LHCN-M2 (cell line): ENCODE measurements at regions not wholly inside any gene's neighbourhood (a gene's known extent, or its start where the extent isn't known, plus 50 kb on each side); places are given as distances from the start of the nearest gene placed in this dataset.

Source experiments
- DNase-seq: peaks from one replicate; pipeline ENCODE4 v3.0.0-alpha.2; 2012; ENCODE audit warnings: low read depth

GRCh38 chr11:28625532-28625931 lies 517.3 kb downstream of the METTL15 start:
- no peak for DNase-seq

- DNase-seq: no peak
Measured at GRCh38 chr11:28621753-28622152, 513.6 kb downstream of the METTL15 start.

DNA sequence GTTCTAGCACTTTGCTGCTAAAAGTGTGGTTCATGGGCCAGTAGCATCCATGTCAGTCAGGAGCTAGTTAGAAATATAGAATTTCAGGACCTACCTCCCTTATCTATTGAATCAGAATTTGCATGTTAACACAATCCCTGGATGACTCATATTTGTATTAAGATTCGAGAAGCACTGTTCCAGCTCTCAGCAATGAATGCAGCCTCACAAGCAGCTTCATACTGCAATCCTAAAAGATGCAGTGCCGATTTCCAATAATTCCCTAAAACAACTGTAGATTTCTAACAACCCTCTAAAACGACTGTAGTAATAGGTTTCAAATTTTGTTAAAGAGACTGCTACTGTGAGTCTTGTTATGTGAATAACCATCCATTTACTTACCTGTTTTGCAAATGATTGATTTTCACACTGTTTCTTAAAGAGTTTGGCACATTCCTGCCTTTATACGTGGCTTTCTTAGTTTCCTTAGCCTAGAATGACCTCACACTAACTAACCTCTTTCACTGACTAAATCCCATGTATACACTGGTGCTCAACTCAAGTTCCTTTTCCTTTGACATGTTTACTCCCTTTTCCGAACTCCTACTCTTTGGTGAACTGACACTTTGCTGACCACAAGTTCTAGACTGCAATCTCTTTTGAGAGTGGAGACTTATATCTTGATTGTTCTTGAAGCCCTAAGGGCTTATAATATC lies 511.8 kb downstream of the METTL15 start:
- DNase-seq: peak; percentile 26

DNA sequence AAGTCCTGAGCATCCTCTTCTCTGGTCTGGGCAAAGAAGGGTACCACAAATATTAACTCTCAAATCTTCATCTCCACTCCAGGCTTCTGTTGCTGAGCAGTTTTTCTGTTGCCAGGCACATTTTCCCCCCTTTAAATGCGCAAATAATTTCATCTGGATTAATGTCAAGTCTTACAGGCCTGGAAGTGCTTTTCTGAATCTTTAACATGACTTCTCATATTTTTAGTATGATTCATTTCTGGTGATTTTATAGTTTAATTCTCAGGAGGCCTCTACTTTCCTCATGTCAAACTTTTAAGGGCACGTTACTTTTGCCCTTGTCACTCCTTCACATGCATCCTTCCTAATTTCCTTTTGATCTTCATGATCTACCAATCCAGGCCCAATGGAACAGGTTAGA lies 510.2 kb downstream of the METTL15 start:
- DNase-seq: peak; percentile 21

DNA sequence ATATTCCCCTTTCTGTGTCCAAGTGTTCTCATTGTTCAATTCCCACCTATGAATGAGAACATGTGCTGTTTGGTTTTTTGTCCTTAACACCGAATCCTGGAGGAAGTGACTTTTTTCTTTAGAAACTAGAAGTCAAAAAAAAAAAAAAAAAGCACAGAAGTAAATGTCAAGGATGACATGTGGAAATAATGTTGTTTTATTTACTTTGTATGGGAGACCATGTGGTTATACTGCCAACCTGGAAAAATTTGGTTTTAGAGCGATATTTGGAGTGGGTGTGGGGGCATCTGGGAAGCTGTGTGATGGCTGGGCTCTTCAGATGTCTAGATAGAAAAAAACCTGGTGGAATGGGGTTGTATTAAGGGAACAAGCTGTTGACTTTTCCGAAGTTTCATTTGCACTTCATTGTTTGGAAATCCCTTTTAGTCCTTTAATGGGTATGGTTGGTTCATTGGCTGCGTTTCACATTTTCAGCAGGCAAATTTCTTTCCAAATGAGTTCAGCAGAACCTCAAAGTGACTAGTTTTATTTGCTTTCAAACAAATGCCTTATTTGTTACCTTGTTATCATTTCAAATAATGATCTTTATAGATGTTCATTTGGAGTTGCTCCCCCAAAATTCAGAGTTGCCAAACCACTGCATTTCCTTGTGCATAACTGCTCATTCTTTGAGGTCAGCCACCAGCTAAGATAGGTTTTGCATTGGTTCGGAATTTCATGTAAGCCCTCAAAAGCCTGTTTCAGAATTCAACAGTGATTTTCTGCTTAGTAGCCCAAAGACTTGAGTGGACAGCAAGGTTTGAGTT lies 508.2 kb downstream of the METTL15 start:
- no peak for DNase-seq

DNA sequence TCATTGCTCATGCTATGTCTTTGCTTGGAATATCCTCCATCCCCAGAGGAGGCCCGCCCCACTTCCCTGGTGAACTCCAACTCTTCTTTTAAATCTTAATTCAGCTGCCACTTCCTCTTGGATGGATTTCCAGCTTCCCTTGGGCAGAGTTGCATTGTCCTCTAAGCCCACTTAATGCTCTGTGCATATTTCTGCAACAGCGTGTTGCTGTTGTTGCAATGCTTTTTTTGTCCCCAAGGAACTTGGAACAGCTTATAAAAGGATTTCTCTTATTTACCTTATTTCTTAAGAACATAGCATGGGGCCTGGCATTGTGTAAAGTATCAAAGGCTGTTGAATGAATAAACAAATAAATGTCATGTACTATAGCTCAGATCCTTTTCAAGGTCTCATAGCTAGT lies 507.4 kb downstream of the METTL15 start:
- DNase-seq: peak; percentile 68

GRCh38 chr11:28606930-28607329 lies 498.7 kb downstream of the METTL15 start:
- no peak for DNase-seq

GRCh38 chr11:28599656-28600055 lies 491.5 kb downstream of the METTL15 start:
- DNase-seq: no peak

- DNase-seq: no peak
Measured at GRCh38 chr11:28598531-28598930, 490.3 kb downstream of the METTL15 start.

DNA sequence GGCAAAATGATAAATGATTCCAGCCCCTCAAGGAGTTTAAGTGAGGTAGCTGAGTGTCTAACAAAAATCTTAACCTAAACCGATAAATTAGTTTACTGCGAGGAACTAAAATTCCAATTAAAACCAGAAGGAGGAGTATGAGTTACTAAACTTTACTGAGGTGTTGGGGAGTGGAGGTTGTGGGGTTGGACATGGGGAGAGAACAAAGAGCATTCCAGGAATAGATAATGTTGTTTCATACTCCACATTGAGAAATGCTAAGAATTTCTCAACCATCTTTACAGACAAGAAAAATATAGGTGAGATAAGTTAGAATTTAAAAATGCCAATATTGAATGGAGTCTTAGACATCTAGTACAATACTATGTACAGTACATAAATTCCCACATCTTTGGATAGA lies 488.6 kb downstream of the METTL15 start:
- DNase-seq: no peak

GRCh38 chr11:28592141-28592540 lies 484.0 kb downstream of the METTL15 start:
- no peak for DNase-seq

DNA sequence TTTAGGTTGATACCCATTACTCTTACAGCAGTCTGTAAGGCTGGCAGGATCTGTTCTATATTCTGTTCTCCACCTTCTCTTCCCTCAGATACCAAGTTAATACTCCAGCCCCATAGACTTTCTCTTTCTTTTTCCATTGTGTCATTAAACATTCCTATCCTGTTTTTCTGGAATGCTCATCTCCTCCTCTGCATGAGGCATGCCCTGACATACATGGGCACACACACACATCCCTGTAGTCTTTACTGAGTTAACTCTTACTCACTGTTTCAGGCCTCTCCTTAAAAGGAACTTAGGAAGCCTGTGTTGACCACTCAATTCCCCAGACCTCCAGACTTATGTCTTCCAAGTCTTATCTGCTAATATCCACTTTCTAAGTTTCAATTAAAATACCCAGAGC lies 476.8 kb downstream of the METTL15 start:
- DNase-seq: peak; percentile 31

DNA sequence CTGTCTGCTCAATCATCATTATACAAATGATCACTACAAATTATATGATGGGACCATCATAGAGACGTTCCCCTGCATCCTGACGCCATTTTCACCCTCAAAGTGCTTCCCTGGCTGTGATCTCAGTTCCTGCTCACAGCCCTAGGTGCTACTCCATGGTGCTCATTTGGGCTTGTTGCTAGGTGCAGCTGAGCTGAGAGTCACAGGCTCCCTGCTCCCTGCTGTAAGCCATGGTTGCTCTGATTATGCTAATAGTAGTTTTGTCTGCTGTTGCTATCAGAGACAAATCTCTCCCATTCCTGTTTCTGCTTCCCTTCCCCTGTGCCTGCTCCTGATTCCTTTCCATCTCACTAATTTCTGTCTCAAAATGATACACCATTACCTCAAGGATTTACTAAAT lies 474.3 kb downstream of the METTL15 start:
- DNase-seq: no peak

- DNase-seq: peak; percentile 91
Measured at GRCh38 chr11:28581286-28582242, 473.4 kb downstream of the METTL15 start.

GRCh38 chr11:28571371-28571770 lies 463.2 kb downstream of the METTL15 start:
- no peak for DNase-seq

- DNase-seq: no peak
Measured at GRCh38 chr11:28569106-28569505, 460.9 kb downstream of the METTL15 start.

- peak; percentile 92 for DNase-seq
Measured at GRCh38 chr11:28566339-28567089, 458.3 kb downstream of the METTL15 start.

DNA sequence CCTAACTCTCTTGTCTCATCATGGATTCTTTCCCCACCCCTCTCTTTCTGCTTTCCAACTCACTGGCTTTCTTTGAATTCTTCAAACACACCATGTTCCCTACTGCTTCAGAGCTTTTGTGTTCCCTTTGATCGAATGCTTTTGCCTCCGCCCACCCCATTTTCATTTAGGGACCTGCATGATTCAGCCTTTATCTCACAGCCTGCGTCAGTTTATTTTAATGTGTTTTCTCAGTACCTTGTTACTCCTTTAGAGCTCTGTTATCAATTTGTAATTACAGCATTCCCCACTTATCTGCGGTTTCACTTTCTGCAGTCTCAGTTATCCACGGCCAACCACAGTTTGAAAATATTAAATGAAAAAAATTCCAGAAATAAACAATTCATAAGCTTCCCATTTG lies 451.3 kb downstream of the METTL15 start:
- DNase-seq: no peak

GRCh38 chr11:28547321-28547741 lies 439.1 kb downstream of the METTL15 start:
- DNase-seq: no peak

GRCh38 chr11:28545536-28545935 lies 437.3 kb downstream of the METTL15 start:
- DNase-seq: no peak

GRCh38 chr11:28542561-28542960 lies 434.4 kb downstream of the METTL15 start:
- DNase-seq: no peak
